ENCODE measurements at regions not wholly inside any gene's neighbourhood (a gene's known extent, or its start where the extent isn't known, plus 50 kb on each side); places are given as distances from the start of the nearest gene placed in this dataset.

DNA sequence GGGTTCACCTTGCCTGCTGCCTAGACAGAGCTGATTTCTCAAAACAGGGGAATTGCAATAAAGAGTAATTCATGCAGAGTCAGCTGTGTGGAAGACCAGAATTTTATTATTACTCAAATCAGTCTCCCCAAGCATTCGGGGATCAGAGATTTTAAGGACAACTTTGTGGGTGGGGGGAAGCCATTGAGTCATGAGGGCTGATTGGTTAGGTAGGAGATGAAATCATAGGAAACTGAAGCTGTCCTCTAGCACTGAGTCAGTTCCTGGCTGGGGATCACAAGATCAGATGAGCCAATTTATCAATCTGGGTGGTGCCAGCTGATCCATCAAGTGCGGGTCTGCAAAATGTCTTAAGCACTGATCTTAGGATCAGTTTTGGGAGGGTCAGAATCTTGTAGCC, 159.1 kb upstream of the MAP1B start:
- DNase-seq (ENCODE audit: low read depth), result no peak

DNA sequence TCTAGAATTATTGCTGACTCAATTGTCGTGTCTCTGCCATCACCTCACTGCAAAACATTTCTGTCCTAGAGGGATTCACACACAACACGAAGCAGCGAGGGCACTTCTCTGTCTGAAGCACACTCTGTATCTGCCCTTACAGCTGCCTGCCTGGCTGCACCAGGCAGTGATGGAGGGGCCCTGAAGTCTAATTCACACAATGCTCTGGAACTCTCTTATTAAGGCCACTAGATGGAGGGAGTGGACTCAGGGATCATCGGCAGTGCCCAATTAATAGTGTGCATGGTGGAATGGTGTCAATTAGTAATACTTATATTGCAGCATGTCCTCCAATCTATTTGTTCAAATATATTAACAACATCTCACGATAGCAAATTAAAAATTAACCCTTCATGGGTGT, 157.5 kb upstream of the MAP1B start:
- DNase-seq (ENCODE audit: low read depth), result no peak

DNA sequence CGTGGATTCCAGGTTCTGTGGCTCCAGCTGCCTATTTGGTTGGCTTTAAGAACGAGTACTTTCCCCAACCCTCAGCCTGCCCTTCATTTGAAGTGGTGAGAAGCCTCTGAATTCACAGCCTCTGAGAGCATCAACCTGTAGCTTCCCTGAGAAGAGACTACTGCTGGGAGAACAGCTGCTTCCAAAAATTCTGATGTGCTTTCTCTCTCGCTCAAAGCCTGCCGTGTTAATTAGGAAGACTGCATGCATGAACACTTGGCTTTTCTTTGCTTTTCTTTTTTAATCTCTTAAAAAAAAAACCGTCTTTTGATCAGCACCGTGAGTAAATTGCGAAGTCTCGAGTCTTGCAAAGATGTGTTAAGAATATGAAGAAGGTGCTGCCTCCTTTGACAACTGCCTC, 153.4 kb upstream of the MAP1B start:
- DNase-seq (ENCODE audit: low read depth), result no peak

DNA sequence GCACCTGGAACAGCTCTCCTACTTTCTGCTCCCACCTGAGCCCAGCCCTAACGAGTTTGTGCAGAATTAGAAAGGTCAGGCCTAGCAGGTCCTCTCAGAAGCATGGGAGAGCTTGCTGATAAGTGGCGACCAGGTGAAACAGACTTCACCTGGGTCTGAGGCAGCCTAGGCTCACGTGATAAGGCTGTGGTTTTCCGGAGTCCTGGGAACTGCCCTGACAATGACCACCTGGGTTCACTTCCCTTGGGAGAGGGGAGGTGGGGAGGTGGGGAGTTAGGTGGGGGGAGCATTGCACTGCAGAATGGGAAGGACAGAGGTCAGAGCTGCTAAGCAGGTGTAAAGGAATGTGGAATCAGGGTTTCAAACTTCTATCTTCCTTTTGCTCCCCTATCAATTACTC, 152.9 kb upstream of the MAP1B start:
- no peak for DNase-seq (ENCODE audit: low read depth)

DNA sequence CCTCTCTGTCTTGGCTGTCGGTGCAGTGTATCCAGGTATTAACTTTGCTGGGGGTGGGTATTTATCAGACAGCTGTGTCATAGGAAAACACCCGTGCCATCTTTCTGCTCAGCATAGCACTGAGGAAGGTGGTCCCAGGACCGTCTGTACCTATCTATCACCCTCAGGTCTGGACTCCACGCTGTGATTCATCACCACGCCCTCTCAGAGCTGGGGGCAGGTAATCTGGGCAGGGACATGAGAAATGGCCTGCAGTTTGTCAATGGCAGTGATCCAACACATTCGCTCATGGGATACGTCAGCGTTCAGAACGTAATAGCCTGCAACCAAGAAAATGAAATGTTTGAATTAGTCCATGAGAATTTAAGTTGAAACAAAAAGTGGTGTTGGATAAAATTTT, 151.6 kb upstream of the MAP1B start:
- no peak for DNase-seq (ENCODE audit: low read depth)

DNA sequence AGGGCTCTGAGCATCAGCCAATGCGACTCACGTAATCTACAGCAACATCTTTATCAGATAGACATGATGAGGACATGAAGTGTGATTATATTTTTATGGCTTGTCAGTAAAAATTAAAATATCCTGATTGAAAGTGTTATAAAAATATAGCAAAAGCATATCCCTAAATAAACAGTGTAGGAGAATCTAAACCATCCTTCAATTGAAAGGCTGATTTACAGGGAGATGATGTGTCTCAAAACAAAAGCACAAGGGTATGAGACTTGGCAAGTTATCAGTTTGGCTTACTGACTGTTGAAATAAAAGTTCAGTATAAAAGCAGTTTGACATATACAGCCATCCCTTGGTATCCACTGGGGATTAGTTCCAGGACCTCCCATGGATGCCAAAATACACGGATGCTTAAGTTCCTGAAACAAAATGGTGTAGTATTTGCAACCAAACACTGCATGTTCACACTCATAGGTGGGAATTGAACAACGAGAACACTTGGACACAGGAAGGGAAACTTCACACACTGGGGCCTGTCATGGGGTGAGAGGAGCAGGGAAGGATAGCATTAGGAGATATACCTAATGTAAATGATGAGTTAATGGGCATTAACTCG, 149.9 kb upstream of the MAP1B start:
- DNase-seq (ENCODE audit: low read depth), result no peak

DNA sequence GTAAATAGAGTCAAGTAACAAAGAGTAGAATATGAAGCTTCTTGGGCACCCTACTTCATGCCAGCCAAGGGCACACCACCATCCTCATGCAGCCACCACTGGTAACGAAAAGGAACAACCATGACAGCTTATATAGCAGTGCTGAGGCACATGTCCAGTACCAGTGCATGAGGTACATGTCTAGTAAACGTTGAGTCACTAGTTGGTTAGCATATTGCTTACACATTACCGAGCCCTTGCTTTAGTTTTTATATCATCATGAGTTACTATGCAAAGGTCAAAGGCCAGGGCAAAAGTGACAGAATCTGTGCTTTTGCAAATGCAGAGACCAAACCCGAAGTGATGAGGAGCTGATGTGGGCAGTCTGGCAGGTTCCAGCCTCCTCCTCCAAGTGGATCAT, 147.1 kb upstream of the MAP1B start:
- no peak for DNase-seq (ENCODE audit: low read depth)

DNA sequence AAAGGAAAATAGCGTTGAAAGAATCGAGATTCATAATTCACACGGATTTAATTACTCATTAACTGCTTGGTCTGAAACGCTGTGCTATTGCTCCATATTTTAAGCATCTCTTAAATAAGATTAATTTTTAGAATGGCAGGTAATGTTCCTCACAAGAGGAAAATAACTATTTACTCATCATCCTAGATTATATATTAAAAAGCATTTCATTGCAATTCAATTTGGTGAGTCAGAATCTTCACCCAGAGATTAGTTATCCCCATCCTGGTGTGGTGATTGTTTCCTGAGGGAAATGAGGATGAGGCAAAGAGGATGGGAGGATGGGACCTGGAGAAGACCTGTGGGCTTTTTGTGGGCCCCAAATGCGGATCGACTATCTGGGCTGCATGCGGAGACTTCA, 145.5 kb upstream of the MAP1B start:
- no peak for DNase-seq (ENCODE audit: low read depth)

DNA sequence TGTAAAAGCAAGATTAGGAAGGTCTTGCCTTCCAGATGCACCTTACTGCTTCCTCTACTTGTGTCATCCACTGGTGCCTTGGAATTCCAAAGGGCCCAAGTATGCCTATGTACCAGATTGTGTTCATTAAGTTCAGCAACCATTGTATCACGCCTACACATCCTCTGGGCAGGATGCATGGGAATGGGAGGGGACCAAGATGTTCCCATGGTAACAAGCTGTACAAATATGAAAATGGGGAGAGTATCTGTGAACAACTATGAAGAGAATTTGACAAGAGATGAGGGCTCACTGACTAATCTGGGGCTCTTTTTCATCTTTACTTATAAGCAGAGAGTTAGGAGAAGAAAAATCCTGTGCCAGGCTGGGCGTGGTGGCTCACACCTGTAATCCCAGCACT, 137.8 kb upstream of the MAP1B start:
- no peak for DNase-seq (ENCODE audit: low read depth)

DNA sequence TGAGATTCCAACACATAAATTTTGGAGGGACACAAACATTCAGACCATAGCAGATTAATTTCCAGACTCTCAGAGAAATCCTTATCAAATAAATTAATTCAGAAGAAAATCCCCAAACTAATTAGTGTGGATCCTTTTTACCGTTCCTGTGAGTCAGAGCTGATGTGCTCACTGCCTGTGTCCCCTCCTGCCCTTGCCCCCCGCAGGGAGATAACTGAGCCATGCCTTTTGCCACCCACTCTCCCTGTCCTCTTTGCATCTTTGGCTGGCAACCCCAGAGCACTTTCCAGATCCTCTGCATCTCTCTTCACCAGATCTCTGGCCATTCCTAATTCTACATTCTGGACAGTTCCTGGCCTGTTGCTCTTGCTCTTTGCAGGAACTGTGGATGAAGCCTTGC, 135.4 kb upstream of the MAP1B start:
- no peak for DNase-seq (ENCODE audit: low read depth)

DNA sequence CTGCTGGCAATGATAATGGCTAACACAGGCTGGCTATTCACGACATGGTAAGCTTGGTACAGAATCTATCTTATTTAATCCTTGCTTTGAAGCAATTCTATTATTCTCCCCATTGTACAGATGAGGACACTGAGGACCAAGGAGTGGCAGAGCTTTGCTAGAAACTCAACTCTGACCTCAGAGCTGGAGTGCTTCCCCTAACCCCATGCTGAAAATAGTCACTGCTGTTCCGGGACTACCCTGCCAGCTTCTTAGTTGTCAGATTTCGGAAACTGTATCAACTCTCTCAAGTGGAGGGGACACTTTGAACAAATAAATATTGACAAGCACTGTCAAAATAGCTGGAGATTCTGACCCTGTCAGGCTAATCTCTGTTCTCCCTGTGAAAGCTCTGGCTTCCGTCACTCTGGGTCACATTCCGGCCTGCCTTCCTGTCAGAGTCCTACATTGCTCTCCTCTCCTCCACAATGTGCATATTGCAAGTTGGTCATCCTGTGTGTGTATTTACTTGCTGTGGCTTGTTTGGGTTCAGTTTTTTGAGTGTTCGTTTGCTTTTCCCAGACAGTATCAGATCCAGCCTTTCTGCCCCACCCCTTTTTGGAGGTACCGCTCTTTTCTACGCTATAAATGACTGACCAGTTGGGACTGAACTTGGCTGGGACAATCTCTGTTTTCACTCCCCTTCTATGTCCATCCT, 134.3 kb upstream of the MAP1B start:
- DNase-seq (ENCODE audit: low read depth), result no peak

DNA sequence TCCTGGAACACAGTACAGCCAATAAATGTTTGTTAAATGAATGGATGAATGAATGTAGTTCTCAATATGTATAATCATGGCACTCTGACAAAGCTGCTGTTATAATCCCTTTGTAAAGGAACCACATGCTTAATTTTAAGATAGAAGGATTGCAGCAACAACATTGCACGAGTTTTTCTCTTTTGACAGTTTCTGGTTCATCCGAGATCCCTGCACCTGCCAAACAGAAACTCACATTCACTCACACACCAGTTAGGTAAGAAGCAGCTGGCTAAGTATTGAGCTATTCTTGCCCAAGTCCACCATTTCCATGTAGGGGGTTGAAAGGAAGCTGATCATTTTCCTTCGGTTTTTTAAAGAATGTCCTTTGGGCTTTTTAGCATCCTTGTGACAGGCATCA, 133.7 kb upstream of the MAP1B start:
- DNase-seq (ENCODE audit: low read depth), result no peak

DNA sequence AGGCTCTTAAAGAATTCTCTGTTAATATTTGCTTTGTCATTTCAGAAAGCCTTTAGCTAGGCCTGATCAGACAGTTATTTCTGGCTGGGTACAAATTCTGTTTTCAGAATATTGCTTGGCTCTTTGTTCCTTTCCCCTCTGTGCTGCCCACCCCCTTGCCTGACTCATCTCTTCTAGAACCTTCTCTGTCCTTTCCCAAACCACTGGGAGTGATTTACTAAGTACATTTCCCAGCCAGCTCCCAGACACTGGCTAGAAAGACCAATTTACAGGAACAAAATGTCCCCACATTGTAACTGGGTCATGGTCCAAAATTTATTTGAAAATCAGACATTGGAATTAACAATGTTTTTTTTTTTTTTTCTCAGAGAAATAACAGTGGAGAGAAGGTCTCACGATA, 133.1 kb upstream of the MAP1B start:
- peak; percentile 5 for DNase-seq (ENCODE audit: low read depth)

DNA sequence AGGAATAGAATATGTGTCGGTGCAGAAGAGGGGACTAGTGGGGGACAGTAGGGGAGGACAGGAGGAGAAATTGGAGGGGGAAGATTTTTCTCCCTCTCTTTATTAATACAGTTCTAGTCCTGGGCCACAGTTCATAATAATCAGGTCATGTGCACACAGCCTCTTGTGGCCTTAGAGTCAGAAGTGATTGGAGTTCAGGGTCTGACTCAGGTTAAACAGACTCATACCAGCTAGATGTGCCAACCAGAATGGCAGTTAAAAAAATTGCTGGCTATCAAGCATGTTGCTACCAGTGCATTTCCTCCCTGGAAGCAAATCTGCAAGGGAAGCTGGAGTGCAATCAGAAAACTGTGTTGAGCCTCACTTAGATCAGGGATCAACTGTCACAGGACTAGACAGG, 132.7 kb upstream of the MAP1B start:
- no peak for DNase-seq (ENCODE audit: low read depth)

DNA sequence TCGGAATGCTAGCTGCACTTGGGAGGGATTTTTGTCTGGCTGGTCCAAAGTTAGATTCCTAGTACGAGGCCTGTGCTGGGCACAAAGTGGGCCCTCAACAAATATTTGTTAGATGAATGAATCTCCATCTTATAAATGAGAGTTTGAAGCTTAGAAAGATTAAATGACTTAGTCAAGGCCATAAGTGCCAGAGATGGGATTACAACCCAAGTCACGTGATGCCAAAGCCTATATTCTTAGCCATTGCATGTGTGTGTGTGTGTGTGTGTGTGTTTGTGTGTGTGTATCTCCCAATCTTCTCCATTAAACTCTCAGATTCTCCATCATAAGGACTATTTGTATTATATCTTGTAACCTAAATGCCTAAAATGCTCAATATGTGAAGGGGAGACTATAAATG, 130.8 kb upstream of the MAP1B start:
- no peak for DNase-seq (ENCODE audit: low read depth)

DNA sequence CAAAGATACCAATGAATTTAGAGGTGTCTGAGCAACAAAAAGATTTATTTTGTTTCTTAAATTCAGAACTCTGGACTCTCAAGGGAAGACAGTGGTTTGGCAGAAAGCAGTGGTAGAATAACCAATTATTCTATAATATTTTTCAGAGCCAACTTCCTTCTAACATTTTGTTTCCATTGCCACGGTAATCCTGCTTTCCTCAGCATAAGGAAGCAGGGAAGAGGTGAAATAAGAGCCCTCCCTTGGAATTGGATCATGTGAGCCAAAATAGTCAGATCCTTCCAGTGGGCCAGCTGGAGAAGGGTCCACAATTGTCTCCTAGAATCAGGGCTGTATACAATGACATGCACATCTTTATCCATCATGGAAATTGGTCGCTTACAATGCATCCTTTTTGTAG, 130.0 kb upstream of the MAP1B start:
- no peak for DNase-seq (ENCODE audit: low read depth)

DNA sequence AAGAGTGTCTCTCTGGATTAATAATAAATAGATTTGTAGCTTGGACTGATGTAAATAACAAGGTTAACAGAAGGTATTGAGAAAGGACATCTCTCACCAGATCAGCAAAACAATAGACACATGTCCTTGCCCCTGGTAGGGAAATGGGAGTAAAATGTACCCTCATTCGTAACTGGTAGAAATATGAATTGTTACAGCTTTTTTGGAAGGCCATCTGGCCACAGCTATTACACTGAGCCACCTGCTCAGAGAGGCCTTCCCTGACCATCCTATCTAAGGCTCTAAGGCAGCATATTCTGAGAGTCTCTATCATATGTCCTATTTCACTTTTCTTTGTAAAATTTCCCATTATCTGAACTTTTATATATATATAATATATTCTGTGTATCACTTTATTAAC, 129.1 kb upstream of the MAP1B start:
- no peak for DNase-seq (ENCODE audit: low read depth)

DNA sequence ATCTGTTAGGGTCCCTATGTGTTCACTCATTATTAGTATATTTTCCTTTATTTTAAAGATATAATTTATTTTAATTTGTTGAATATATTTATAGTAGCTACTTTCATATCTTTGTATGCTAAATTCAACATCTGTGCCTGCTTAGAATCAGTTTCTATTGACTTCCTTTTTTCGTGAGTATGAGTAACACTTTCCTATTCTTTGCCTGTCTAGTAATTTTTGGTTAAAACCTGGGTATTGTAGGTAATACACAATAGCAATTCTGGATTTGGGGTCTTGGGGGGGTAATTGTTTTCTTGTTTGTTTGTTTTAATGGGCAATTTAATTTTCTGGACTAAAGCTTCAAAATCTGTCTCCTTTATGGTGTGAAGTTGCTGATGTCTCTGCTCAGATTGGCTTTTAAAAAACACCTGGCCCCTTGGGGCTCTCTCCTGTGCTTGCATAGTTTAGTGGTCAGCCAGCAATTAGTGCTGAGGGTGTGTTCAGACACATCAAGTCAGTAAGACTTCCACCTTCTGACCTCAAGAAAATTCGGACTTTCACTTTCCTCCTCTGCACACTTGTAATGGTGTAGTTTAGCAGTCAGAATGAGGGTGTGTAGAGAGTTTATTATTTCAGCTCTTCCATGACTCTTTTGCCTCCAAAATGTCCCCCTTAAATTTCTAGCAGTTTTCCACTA, 124.4 kb upstream of the MAP1B start:
- no peak for DNase-seq (ENCODE audit: low read depth)

DNA sequence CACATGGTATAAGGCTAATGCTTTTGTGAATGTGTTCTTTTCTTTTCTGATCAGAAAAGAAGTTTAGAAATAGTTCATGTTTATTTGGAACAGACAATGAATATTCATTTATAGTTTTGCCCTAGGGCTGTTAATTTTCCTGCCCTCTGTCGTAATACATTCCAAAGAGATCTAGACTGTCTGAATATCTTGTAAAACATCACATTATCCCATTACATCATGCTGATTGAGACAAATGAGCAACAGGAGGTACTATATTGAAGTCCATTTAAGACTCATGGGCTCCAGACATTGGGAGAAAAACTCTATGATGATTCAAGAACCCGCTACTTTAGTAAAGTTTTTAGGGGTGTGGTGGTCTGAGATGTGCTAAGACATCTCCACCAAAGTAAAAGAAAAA, 121.2 kb upstream of the MAP1B start:
- no peak for DNase-seq (ENCODE audit: low read depth)

DNA sequence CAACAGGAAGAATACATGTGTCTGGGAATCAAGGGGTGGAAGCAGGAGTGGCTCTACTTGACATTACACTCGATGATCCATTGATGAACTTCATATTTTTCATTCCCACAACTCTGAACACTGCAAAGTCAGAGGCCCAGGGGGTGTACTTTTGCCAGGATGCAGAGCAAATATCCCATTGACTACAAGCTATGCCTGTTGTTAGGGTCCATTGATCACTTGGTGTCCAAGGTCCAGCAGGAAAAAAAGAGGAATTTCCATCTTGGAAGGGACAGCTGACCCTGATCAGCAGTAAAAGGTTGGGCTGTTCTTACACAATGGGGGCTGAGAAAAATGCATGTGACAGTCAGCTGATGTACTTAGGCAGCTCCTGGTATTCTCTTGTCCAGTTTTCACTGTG, 118.5 kb upstream of the MAP1B start:
- no peak for DNase-seq (ENCODE audit: low read depth)

DNA sequence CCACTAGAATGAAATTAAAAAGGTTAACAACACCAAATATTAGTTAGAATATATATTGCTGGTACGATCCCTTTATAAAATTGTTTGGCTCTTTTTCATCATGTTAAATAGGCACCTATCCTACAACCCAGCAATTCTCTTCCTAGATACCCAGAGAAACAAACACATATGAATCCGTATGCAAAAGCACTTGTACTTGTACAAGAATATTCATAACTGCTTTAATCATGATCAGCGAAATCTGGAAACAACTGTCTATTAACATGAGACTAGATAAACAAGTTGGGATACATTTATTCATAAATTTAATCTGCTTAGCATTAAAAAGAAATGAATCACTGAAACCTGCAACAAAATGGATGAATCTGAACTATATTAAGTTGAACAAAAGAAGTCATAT, 113.7 kb upstream of the MAP1B start:
- no peak for DNase-seq (ENCODE audit: low read depth)

DNA sequence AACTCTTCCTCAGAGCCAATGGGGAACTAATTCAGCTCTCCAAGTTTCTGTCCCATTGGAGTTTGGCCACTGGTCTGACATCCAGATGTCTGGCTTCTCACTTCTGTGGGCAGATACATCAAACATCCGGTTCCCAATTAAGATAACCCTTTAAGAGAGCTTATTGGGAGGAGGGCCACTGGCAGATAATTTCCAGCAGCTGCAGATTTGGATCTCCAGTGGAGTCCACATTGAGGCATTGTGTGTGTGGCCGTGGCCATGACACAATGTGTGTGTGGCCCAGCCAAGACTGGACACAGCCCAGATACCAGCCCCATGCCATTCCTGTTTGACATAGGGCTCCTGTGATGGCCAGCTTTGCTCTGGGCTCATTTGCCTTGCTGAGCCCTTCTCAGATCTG, 110.5 kb upstream of the MAP1B start:
- no peak for DNase-seq (ENCODE audit: low read depth)

DNA sequence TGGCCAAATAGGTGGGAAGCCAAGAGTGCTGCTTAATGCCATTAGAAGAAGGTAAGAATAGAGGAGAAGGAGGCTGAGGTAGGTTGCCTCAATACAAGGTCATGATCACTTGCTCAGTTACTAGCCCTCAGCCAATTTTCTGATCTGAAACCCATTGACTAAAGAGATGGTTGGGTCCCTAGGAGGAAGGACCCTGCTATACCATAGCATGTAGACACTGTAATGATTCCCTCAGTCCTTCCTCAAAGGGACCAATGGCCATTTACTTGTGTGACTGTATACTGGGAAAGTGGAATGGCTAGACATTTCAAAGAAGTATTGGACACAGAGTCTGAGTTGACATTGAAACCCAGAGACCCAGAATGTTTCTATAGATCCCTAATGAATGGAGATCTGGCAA, 108.5 kb upstream of the MAP1B start:
- no peak for DNase-seq (ENCODE audit: low read depth)

DNA sequence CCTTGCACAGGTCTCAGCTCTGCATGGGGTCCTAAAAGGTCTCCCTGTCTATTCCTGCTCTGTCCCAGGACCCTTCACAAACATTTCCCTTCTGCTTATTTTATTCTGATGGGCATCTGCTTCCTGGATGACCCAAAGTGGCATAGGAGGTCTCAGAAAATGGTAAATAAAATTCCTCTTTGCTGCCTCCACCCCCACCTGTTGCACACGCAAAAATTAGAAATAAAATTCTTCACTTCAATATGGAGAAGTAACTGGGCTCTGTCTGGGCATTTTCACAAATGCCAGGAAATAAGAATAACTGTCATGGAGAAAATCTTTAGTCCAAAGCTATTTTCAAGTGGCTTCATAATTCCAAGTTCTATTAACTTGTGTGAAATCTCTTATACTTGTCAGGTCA, 106.6 kb upstream of the MAP1B start:
- no peak for DNase-seq (ENCODE audit: low read depth)
